ENCODE measurements at regions not wholly inside any gene's neighbourhood (a gene's known extent, or its start where the extent isn't known, plus 50 kb on each side); places are given as distances from the start of the nearest gene placed in this dataset.

GRCh38 chr2:228239207-228239906 is 57.9 kb upstream of the SPHKAP start:
- H3K4me3 ChIP-seq (ENCODE audit: low read depth, low read length), result no peak overlapping the region
- no peak for TF ChIP-seq CTCF (IDR thresholded peaks at IDR 0.05; ENCODE audit: insufficient read depth, low read length, poor library complexity, severe bottlenecking)
- H3K36me3 ChIP-seq (ENCODE audit: control insufficient read depth, insufficient read depth, low read length), result no peaks in the 10 kb centered on the region
- H3K27me3 ChIP-seq (ENCODE audit: control insufficient read depth, insufficient read depth, low read length), result no peaks in the 10 kb centered on the region
- DNase-seq (ENCODE audit: low read depth), result no peak
